ENCODE measurements at regions not wholly inside any gene's neighbourhood (a gene's known extent, or its start where the extent isn't known, plus 50 kb on each side); places are given as distances from the start of the nearest gene placed in this dataset.

GRCh38 chrX:17295791-17296190 lies 79.2 kb upstream of the NHS start:
- TF ChIP-seq CTCF (IDR thresholded peaks at IDR 0.05; ENCODE audit: insufficient read depth, low read length), result no peak
- no peak for TF ChIP-seq REST (IDR thresholded peaks at IDR 0.05; ENCODE audit: insufficient replicate concordance, low read depth)
- TF ChIP-seq POLR2AphosphoS5 (IDR thresholded peaks at IDR 0.05; ENCODE audit: low read depth), result no peak
- TF ChIP-seq SPI1 (IDR thresholded peaks at IDR 0.05; ENCODE audit: borderline replicate concordance, low read depth), result no peak

Data from HL-60 (cell line).